HepG2 (cell line): ENCODE measurements at regions not wholly inside any gene's neighbourhood (a gene's known extent, or its start where the extent isn't known, plus 50 kb on each side); places are given as distances from the start of the nearest gene placed in this dataset.

Source experiments
- FOXO4 ChIP-seq: sonication (generic); formaldehyde crosslinking; conservative IDR thresholded peaks from 2 replicates; pipeline ENCODE4 v1.8.1; 2023; ENCODE audit warnings: missing genetic modification reagents
- IKZF4 ChIP-seq: sonication (generic); formaldehyde crosslinking; IDR thresholded peaks from 2 replicates; pipeline ENCODE4 v1.5.1; 2020; ENCODE audit warnings: borderline replicate concordance, mild to moderate bottlenecking, low read depth, missing genetic modification reagents; ENCODE audit errors: not compliant biosample characterization
- JUN ChIP-seq: sonication (generic); formaldehyde crosslinking; IDR thresholded peaks from 2 replicates; pipeline ENCODE4 v1.4.0; 2020; ENCODE audit warnings: mild to moderate bottlenecking, missing genetic modification reagents
- POLR2AphosphoS5 ChIP-seq: IDR thresholded peaks from 2 replicates; pipeline ENCODE4 v1.6.1; 2012; ENCODE audit warnings: low read depth, low read length
- RELA ChIP-seq: sonication (generic); formaldehyde crosslinking; IDR thresholded peaks from 2 replicates; pipeline ENCODE4 v1.4.0; 2020; ENCODE audit warnings: missing genetic modification reagents
- TFE3 ChIP-seq: IDR thresholded peaks from 2 replicates; pipeline ENCODE4 v1.6.1; 2016
- ZNF562 ChIP-seq: sonication (generic); formaldehyde crosslinking; IDR thresholded peaks from 2 replicates; pipeline ENCODE4 v1.8.0; 2022; ENCODE audit warnings: missing genetic modification reagents, borderline replicate concordance
- ZSCAN31 ChIP-seq: sonication (generic); formaldehyde crosslinking; IDR thresholded peaks from 2 replicates; pipeline ENCODE4 v1.5.0; 2020; ENCODE audit warnings: low read depth, mild to moderate bottlenecking, missing genetic modification reagents

- TF ChIP-seq ZNF562 (CRISPR knock-in tag) (no peak), IKZF4 (CRISPR knock-in tag) (no peak), RELA (CRISPR knock-in tag) (no peak), TFE3 (no peak), ZSCAN31 (CRISPR knock-in tag) (no peak), JUN (no peak), POLR2AphosphoS5 (no peak), FOXO4 (no peak)
These were observed 647.3 kb upstream of the ADAMTS5 start for GRCh38 chr21:27614231-27614630.
